HEK293T (cell line): ENCODE measurements at regions not wholly inside any gene's neighbourhood (a gene's known extent, or its start where the extent isn't known, plus 50 kb on each side); places are given as distances from the start of the nearest gene placed in this dataset.
"Not testable (repeated sequence)": the region's sequence is repeated elsewhere in the genome, so short reads cannot be mapped to it uniquely, and the experiment has no call there.

ENCODE experiments used
- CTCF ChIA-PET: fragments of 350-600 bp; formaldehyde crosslinking; extraction: SDS; loops from one replicate; lab custom pipeline; 2021; ENCODE audit warnings: antibody characterized with exemption, inconsistent platforms; lab: Yijun Ruan, JAX
- POLR2A ChIA-PET: fragments of 350-600 bp; formaldehyde crosslinking; extraction: SDS; loops from one replicate; lab custom pipeline; 2020; ENCODE audit warnings: antibody characterized with exemption, inconsistent platforms; lab: Yijun Ruan, JAX
- DNase-seq: peaks from one replicate; pipeline ENCODE4 v3.0.0; 2012; ENCODE audit warnings: mixed read lengths; ENCODE audit errors: extremely low spot score
- ARNT ChIP-seq: fragments of 450-650 bp; IDR thresholded peaks from 2 replicates; pipeline ENCODE4 v1.6.1; 2017; ENCODE audit warnings: mild to moderate bottlenecking
- BHLHE40 ChIP-seq: fragments of 450-650 bp; IDR thresholded peaks from 2 replicates; pipeline ENCODE4 v1.6.1; 2016; ENCODE audit warnings: mild to moderate bottlenecking, moderate library complexity, borderline replicate concordance
- CTBP1 ChIP-seq: fragments of 450-650 bp; IDR thresholded peaks from 2 replicates; pipeline ENCODE4 v1.6.1; 2016; ENCODE audit warnings: borderline replicate concordance
- ELF4 ChIP-seq: fragments of 450-650 bp; IDR thresholded peaks from 2 replicates; pipeline ENCODE4 v1.6.1; 2017; ENCODE audit warnings: antibody characterized with exemption
- FOXA1 ChIP-seq: fragments of 450-650 bp; IDR thresholded peaks from 2 replicates; pipeline ENCODE4 v1.6.1; 2016; ENCODE audit warnings: mild to moderate bottlenecking
- FOXK2 ChIP-seq: fragments of 450-650 bp; IDR thresholded peaks from 2 replicates; pipeline ENCODE4 v1.6.1; 2016; ENCODE audit warnings: mild to moderate bottlenecking
- FOXM1 ChIP-seq: fragments of 450-650 bp; IDR thresholded peaks from 2 replicates; pipeline ENCODE4 v1.6.1; 2017; ENCODE audit warnings: mild to moderate bottlenecking, borderline replicate concordance
- HDGF ChIP-seq: fragments of 450-650 bp; IDR thresholded peaks from 2 replicates; pipeline ENCODE4 v1.6.1; 2017; ENCODE audit warnings: antibody characterized with exemption, borderline replicate concordance
- L3MBTL2 ChIP-seq: fragments of 450-650 bp; conservative IDR thresholded peaks from 2 replicates; pipeline ENCODE4 v1.6.1; 2016; ENCODE audit warnings: mild to moderate bottlenecking
- LEF1 ChIP-seq: fragments of 450-650 bp; IDR thresholded peaks from 2 replicates; pipeline ENCODE4 v1.6.1; 2017; ENCODE audit warnings: mild to moderate bottlenecking, borderline replicate concordance
- NFRKB ChIP-seq: fragments of 450-650 bp; IDR thresholded peaks from 2 replicates; pipeline ENCODE4 v1.6.1; 2016; ENCODE audit warnings: mild to moderate bottlenecking, moderate library complexity
- SP1 ChIP-seq: fragments of 450-650 bp; IDR thresholded peaks from 2 replicates; pipeline ENCODE4 v1.6.1; 2017
- SUZ12 ChIP-seq: fragments of 450-650 bp; IDR thresholded peaks from 2 replicates; pipeline ENCODE4 v1.6.1; 2016; ENCODE audit warnings: mild to moderate bottlenecking
- TARDBP ChIP-seq: fragments of 450-650 bp; IDR thresholded peaks from 2 replicates; pipeline ENCODE4 v1.6.1; 2016
- ZNF384 ChIP-seq: fragments of 450-650 bp; IDR thresholded peaks from 2 replicates; pipeline ENCODE4 v1.6.1; 2016
- TF ChIP-seq, protein P1 (sequence below): fragments of 450-650 bp; IDR thresholded peaks from 2 replicates; pipeline ENCODE4 v1.6.1; 2016

DNA sequence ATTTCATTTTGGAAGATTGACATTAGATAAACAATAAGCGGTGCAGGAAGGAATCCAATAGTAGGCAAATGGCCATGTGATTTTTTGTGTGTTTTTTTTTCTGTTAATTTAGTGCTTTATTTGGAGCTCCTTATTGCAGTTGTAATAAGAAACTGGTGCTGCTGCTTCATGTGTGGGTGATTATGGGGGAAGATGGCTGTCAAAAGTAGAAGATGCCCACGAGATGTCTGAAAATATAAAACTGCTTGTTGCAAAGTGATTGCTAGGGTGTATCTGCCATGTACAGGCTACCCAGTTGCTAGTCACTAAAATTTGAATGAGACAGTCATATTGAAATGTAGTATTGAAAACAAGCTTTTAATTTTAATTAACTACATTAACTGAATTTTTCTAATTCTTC lies 216.7 kb upstream of the FTMT start:
- CTCF ChIA-PET, result no interaction called here
- TF ChIP-seq SUZ12 (no peak), NFRKB (no peak), BHLHE40 (no peak), TARDBP (no peak), FOXM1 (no peak)
- TF ChIP-seq, protein P1, sequence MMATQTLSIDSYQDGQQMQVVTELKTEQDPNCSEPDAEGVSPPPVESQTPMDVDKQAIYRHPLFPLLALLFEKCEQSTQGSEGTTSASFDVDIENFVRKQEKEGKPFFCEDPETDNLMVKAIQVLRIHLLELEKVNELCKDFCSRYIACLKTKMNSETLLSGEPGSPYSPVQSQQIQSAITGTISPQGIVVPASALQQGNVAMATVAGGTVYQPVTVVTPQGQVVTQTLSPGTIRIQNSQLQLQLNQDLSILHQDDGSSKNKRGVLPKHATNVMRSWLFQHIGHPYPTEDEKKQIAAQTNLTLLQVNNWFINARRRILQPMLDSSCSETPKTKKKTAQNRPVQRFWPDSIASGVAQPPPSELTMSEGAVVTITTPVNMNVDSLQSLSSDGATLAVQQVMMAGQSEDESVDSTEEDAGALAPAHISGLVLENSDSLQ, result no peak
- POLR2A ChIA-PET, result no interaction called here
- DNase-seq, result no peak

DNA sequence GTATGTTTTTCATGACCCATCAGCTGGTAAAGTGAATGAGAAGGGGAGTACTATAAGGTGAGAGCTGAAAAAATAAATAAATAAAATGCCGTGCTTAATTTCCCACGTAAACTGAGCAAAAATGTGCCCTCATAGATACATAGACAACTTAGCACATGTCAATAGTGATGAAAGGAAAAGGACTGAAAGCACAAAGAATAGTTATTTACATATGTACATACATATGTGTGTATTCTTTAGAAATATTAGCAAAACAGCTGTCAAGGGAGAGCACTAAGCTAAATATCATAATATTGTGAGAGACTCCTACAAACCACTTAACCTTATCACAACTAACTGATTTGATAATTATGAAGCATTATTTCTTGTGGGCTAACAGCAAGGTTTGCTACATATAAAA lies 213.6 kb upstream of the FTMT start:
- no peak for TF ChIP-seq FOXA1
- TF ChIP-seq LEF1, result no peak
- no peak for TF ChIP-seq ARNT
- TF ChIP-seq SP1, result no peak
- no peak for TF ChIP-seq FOXM1
- no peak for TF ChIP-seq NFRKB
- no peak for TF ChIP-seq HDGF
- TF ChIP-seq TARDBP, result no peak
- TF ChIP-seq FOXK2, result no peak
- no peak for DNase-seq
- POLR2A ChIA-PET, result no interaction called here
- CTCF ChIA-PET, result no interaction called here

DNA sequence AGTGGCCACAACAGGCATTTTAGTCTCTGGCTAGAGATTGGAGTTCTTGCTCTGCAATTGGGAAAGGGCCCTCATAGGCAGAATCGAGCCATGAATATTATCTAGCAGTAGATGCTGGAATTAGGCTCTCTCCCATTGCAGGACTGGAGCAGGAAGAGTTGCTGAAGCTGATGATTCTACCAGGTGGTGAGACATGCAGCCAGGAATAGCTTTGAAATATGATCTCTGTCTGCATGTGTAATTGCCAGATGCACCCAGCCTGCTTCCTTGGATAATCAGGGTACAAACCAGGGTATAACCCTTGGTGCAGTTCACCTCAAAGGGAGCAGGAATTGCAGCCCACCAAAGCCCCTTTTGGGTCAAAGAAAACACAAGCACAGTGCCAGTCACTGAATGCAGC lies 211.4 kb upstream of the FTMT start:
- CTCF ChIA-PET, result no interaction called here
- no peak for DNase-seq
- TF ChIP-seq FOXM1, result no peak
- TF ChIP-seq, protein P1, result no peak
- TF ChIP-seq LEF1, result no peak
- no peak for TF ChIP-seq NFRKB
- no peak for TF ChIP-seq L3MBTL2
- TF ChIP-seq ELF4, result no peak
- no peak for TF ChIP-seq SUZ12
- TF ChIP-seq FOXA1, result no peak
- no peak for TF ChIP-seq TARDBP
- no peak for TF ChIP-seq ZNF384
- no peak for TF ChIP-seq BHLHE40
- TF ChIP-seq ARNT, result no peak
- TF ChIP-seq FOXK2, result no peak
- TF ChIP-seq CTBP1, result no peak
- TF ChIP-seq HDGF, result no peak
- no peak for TF ChIP-seq SP1
- POLR2A ChIA-PET, result no interaction called here

DNA sequence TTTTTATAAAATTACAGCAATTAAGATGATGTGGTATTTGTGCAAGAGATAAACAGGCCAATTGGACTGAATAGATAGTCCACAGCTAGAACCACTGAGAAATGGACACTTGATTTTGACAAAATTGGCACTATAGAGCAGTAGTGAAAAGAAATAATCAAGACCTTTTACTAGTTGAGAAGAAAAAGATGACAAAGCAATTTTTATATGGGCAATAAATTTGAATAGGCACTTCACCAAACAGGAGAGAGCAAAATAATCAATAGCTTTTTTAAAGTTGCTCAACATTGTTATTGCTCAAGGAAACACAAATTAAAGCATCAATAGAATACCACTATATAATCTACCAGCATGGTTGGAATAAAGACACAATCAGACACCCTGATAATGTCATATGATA lies 193.5 kb upstream of the FTMT start:
- ChIA-PET CTCF (no interaction called here), POLR2A (no interaction called here)
- no peak for TF ChIP-seq TARDBP
- no peak for TF ChIP-seq FOXA1
- TF ChIP-seq CTBP1, result no peak
- TF ChIP-seq SUZ12, result no peak
- no peak for TF ChIP-seq BHLHE40
- TF ChIP-seq FOXM1, result no peak
- no peak for TF ChIP-seq ZNF384
- TF ChIP-seq, protein P1, result no peak
- no peak for TF ChIP-seq NFRKB
- no peak for TF ChIP-seq ARNT
- no peak for TF ChIP-seq HDGF
- TF ChIP-seq ELF4, result no peak
- no peak for TF ChIP-seq LEF1
- no peak for DNase-seq

DNA sequence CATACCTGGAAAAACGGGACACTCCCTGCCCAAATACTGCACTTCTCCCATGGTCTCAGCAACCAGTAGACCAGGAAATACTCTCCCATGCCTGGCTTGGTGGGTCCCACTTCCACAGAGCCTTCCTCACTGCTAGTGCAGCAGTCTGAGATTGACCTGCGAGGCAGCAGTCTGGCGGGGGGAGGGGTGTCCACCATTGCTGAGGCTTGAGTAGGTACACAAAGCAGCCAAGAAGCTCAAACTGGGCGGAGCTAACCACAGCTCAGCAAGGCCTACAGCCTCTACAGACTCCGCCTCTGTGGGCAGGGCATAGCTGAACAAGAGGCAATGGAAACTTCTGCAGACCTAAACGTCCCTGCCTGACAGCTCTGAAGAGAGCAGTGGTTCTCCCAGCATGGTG lies 191.5 kb upstream of the FTMT start:
- ChIA-PET POLR2A (no interaction called here), CTCF (no interaction called here)
- no peak for DNase-seq
- no peak for TF ChIP-seq HDGF
- no peak for TF ChIP-seq NFRKB
- TF ChIP-seq CTBP1, result no peak

DNA sequence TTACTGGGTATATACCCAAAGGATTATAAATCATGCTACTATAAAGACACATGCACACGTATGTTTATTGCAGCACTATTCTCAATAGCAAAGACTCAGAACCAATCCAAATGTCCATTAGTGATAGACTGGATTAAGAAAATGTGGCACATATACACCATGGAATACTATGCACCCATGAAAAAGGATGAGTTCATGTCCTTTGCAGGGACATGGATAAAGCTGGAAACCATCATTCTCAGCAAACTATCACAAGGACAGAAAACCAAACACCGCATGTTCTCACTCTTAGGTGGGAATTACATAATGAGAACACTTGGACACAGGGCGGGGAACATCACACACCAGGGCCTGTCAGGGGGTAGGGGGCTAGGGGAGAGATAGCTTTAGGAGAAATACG lies 186.1 kb upstream of the FTMT start:
- CTCF ChIA-PET, result not testable (repeated sequence)

DNA sequence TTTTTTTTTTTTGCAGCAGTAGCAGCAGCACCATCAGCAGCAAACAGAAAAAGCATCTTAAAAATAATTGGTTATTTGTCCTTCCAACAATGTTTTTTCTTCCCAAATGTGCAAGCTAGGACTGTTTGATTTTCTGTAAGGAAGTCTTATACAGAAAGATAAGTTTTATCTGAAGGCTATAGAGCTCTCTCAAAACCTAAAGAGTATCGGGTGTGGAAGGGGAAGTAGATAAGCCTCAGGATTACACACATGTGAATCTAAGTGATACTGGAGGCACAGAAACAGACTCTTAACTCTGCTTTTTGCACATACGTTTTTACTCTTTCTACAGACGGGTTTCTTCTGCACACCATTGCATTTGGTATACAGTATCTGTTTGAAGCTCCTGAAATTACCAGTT lies 184.4 kb upstream of the FTMT start:
- TF ChIP-seq SP1, result no peak
- TF ChIP-seq FOXA1, result no peak
- no peak for TF ChIP-seq TARDBP
- no peak for TF ChIP-seq ARNT
- TF ChIP-seq FOXM1, result no peak
- TF ChIP-seq SUZ12, result no peak
- TF ChIP-seq CTBP1, result no peak
- TF ChIP-seq FOXK2, result no peak
- no peak for TF ChIP-seq ZNF384
- no peak for TF ChIP-seq HDGF
- TF ChIP-seq, protein P1, result no peak
- TF ChIP-seq NFRKB, result no peak
- no peak for TF ChIP-seq L3MBTL2
- no peak for TF ChIP-seq LEF1
- no peak for TF ChIP-seq ELF4
- no peak for TF ChIP-seq BHLHE40
- no peak for DNase-seq
- CTCF ChIA-PET, result no interaction called here
- POLR2A ChIA-PET, result no interaction called here

More for the DNA sequence above, 186.1 kb upstream of the FTMT start:
- POLR2A ChIA-PET, DNase-seq: not testable (repeated sequence)
